Smooth muscle cell (in vitro differentiated cells): ENCODE measurements at regions not wholly inside any gene's neighbourhood (a gene's known extent, or its start where the extent isn't known, plus 50 kb on each side); places are given as distances from the start of the nearest gene placed in this dataset.

Experiments
- DNase-seq: peaks from one replicate; lab custom pipeline; 2025; ENCODE audit not compliant: unreplicated experiment; lab: John Stamatoyannopoulos, UW
- H2AFZ ChIP-seq: fragments of 200-600 bp; sonication (generic); 2 replicates; pipeline ENCODE4 v1.6.0; 2016; ENCODE audit warnings: antibody characterized with exemption, low read depth, mild to moderate bottlenecking
- H3F3A ChIP-seq: fragments of 200-600 bp; sonication (generic); 2 replicates; pipeline ENCODE4 v1.6.0; 2017; ENCODE audit warnings: antibody characterized with exemption, low read depth
- H3K27ac ChIP-seq: fragments of 200-600 bp; sonication (generic); 2 replicates; pipeline ENCODE4 v1.5.1; 2016; ENCODE audit warnings: low read depth, mild to moderate bottlenecking
- H3K27me3 ChIP-seq: fragments of 200-600 bp; sonication (generic); 2 replicates; pipeline ENCODE4 v1.6.1; 2016; ENCODE audit warnings: low read depth, mild to moderate bottlenecking
- H3K36me3 ChIP-seq: fragments of 200-600 bp; sonication (generic); 2 replicates; pipeline ENCODE4 v1.5.1; 2016; ENCODE audit warnings: low read depth
- H3K4me1 ChIP-seq: fragments of 200-600 bp; sonication (generic); 2 replicates; pipeline ENCODE4 v1.5.1; 2016; ENCODE audit warnings: low read depth
- H3K4me2 ChIP-seq: fragments of 200-600 bp; sonication (generic); 2 replicates; pipeline ENCODE4 v1.6.0; 2016; ENCODE audit warnings: mild to moderate bottlenecking
- H3K4me3 ChIP-seq: fragments of 200-600 bp; sonication (generic); 2 replicates; pipeline ENCODE4 v1.5.1; 2016; ENCODE audit warnings: mild to moderate bottlenecking
- H3K79me2 ChIP-seq: fragments of 200-600 bp; sonication (generic); 2 replicates; pipeline ENCODE4 v1.6.0; 2016; ENCODE audit warnings: low read depth, mild to moderate bottlenecking
- H3K9ac ChIP-seq: fragments of 200-600 bp; sonication (generic); 2 replicates; pipeline ENCODE4 v1.6.0; 2016; ENCODE audit warnings: low read depth
- H3K9me3 ChIP-seq: fragments of 200-600 bp; sonication (generic); replicated peaks from 2 replicates; pipeline ENCODE4 v1.5.1; 2016; ENCODE audit warnings: low read depth
- H4K20me1 ChIP-seq: fragments of 200-600 bp; sonication (generic); 2 replicates; pipeline ENCODE4 v1.6.0; 2016; ENCODE audit warnings: low read depth
- CTCF ChIP-seq: fragments of 200-600 bp; sonication (generic); IDR thresholded peaks from 2 replicates; pipeline ENCODE4 v1.5.1; 2017; ENCODE audit warnings: borderline replicate concordance, mild to moderate bottlenecking, antibody characterized with exemption; ENCODE audit not compliant: insufficient read depth, poor library complexity, severe bottlenecking
- WGBS: methylation state at CpG from one replicate; pipeline ENCODE4 v1.1.7; 2016; ENCODE audit warnings: low lambda C conversion rate; 5-methylcytosine and 5-hydroxymethylcytosine counted together

GRCh38 chr20:4073852-4074741 lies 58.7 kb upstream of the RNF24 start:
- Histone ChIP-seq H3K36me3 (no peaks in the 10 kb centered on the region), H3K4me3 (no peak overlapping the region), H2AFZ (no peak overlapping the region), H3F3A (no peaks in the 10 kb centered on the region), H3K79me2 (no peaks in the 10 kb centered on the region), H3K27ac (no peak overlapping the region), H3K4me1 (no peaks in the 10 kb centered on the region), H3K27me3 (no peaks in the 10 kb centered on the region), H3K4me2 (no peak overlapping the region), H3K9ac (no peak overlapping the region), H4K20me1 (no peaks in the 10 kb centered on the region), H3K9me3 (no peaks in the 10 kb centered on the region)
- WGBS, result 78% methylated on average over 6 of the region's 6 CpGs
- DNase-seq, result no peak
- no peak for TF ChIP-seq CTCF

- no peaks in the 10 kb centered on the region for H3K79me2 ChIP-seq
- H3K4me2 ChIP-seq, result no peak overlapping the region
- H3K36me3 ChIP-seq, result no peaks in the 10 kb centered on the region
- no peaks in the 10 kb centered on the region for H3K27me3 ChIP-seq
- DNase-seq, result no peak
- no peaks in the 10 kb centered on the region for H4K20me1 ChIP-seq
- TF ChIP-seq CTCF, result no peak
- H3K4me1 ChIP-seq, result no peaks in the 10 kb centered on the region
- H3K4me3 ChIP-seq, result no peak overlapping the region
- H3K9ac ChIP-seq, result no peak overlapping the region
- no peaks in the 10 kb centered on the region for H3F3A ChIP-seq
- WGBS, result 80% methylated on average over 5 of the region's 5 CpGs
- H3K9me3 ChIP-seq, result no peaks in the 10 kb centered on the region
- H2AFZ ChIP-seq, result no peak overlapping the region
- H3K27ac ChIP-seq, result no peak overlapping the region
Measured at GRCh38 chr20:4071178-4071693, 55.9 kb upstream of the RNF24 start.

GRCh38 chr20:4070323-4071177 lies 55.2 kb upstream of the RNF24 start:
- Histone ChIP-seq H3K27me3 (no peaks in the 10 kb centered on the region), H3K79me2 (no peaks in the 10 kb centered on the region), H3K4me3 (no peak overlapping the region), H3K27ac (no peak overlapping the region), H3K9me3 (no peaks in the 10 kb centered on the region), H3K9ac (no peak overlapping the region), H3K4me2 (no peak overlapping the region), H4K20me1 (no peaks in the 10 kb centered on the region), H3K36me3 (no peaks in the 10 kb centered on the region), H2AFZ (no peak overlapping the region), H3F3A (no peaks in the 10 kb centered on the region), H3K4me1 (no peaks in the 10 kb centered on the region)
- no peak for DNase-seq
- 89% methylated on average over 3 of the region's 3 CpGs for WGBS
- no peak for TF ChIP-seq CTCF
